ENCODE measurements at regions not wholly inside any gene's neighbourhood (a gene's known extent, or its start where the extent isn't known, plus 50 kb on each side); places are given as distances from the start of the nearest gene placed in this dataset.

DNA sequence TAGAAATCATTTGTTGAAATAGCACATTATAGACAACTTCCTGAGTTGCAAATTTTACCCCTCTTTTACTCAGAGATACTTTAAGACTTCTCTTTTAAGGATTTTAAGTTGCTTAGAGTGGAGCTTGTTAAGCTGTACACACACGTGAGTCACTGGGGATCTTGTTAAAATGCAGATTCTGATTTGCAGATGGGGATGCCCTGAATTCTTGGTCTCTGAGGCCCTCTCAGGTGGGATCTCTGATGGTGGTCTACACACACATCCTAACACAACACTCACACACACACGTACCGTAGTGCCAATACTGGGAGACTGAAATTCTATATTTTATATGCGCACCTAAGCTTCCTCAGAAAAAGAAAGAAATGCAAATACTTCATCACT, 788.3 kb downstream of the UQCRFS1 start:
- TF ChIP-seq, protein P1, sequence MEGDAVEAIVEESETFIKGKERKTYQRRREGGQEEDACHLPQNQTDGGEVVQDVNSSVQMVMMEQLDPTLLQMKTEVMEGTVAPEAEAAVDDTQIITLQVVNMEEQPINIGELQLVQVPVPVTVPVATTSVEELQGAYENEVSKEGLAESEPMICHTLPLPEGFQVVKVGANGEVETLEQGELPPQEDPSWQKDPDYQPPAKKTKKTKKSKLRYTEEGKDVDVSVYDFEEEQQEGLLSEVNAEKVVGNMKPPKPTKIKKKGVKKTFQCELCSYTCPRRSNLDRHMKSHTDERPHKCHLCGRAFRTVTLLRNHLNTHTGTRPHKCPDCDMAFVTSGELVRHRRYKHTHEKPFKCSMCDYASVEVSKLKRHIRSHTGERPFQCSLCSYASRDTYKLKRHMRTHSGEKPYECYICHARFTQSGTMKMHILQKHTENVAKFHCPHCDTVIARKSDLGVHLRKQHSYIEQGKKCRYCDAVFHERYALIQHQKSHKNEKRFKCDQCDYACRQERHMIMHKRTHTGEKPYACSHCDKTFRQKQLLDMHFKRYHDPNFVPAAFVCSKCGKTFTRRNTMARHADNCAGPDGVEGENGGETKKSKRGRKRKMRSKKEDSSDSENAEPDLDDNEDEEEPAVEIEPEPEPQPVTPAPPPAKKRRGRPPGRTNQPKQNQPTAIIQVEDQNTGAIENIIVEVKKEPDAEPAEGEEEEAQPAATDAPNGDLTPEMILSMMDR (IDR thresholded peaks at IDR 0.05; ENCODE audit: insufficient read depth, low read length): no peak
- TF ChIP-seq POLR2AphosphoS5 (IDR thresholded peaks at IDR 0.05; ENCODE audit: low read depth): no peak
